Esophagus muscularis mucosa (tissue), 4 donors: ENCODE measurements at regions not wholly inside any gene's neighbourhood (a gene's known extent, or its start where the extent isn't known, plus 50 kb on each side); places are given as distances from the start of the nearest gene placed in this dataset.
"Not testable (repeated sequence)": the region's sequence is repeated elsewhere in the genome, so short reads cannot be mapped to it uniquely, and the experiment has no call there.

Experiments
- DNase-seq: peaks from one replicate; pipeline ENCODE4 v3.0.0-alpha.2; 2017; ENCODE audit errors: extremely low spot score
- H3K27ac ChIP-seq, 4 donors: fragments of 200-600 bp; sonication (generic); replicated peaks in 1 of 4; 1 replicate in 3 of 4; 2 replicates in 1 of 4; pipeline ENCODE4 v1.5.1; 2016 to 2019; ENCODE audit warnings: mild to moderate bottlenecking in 1 of 4
- H3K27me3 ChIP-seq, 4 donors: fragments of 200-600 bp; sonication (generic); one replicate each; pipeline versions ENCODE4 v1.5.1 to v1.6.0; 2016 to 2019
- H3K36me3 ChIP-seq, 4 donors: fragments of 200-600 bp; sonication (generic); one replicate each; pipeline ENCODE4 v1.5.1; 2016 to 2019
- H3K4me1 ChIP-seq, 4 donors: fragments of 200-600 bp; sonication (generic); one replicate each; pipeline ENCODE4 v1.5.1; 2016 to 2019
- H3K4me3 ChIP-seq, 4 donors: fragments of 200-600 bp; sonication (generic); 1 replicate in 2 of 4; 2 replicates in 2 of 4; pipeline ENCODE4 v1.5.1; 2016 to 2019; ENCODE audit warnings: mild to moderate bottlenecking in 4 of 4, moderate library complexity in 1 of 4
- H3K9me3 ChIP-seq, 4 donors: fragments of 200-600 bp; sonication (generic); 1 replicate in 3 of 4; 2 replicates in 1 of 4; pipeline ENCODE4 v1.5.1; 2016 to 2019
- CTCF ChIP-seq, 3 experiments: fragments of 200-600 bp in 2 of 3; fragments of 450-650 bp in 1 of 3; sonication (generic) in 2 of 3; IDR thresholded peaks; one replicate each; pipeline ENCODE4 v1.5.1; 2017 to 2019; ENCODE audit warnings: antibody characterized with exemption in 3 of 3, mild to moderate bottlenecking in 2 of 3, moderate library complexity in 1 of 3
- EP300 ChIP-seq: sonication (generic); formaldehyde crosslinking; IDR thresholded peaks from one replicate; pipeline ENCODE4 v1.6.1; 2017; ENCODE audit warnings: antibody characterized with exemption
- POLR2A ChIP-seq: fragments of 450-650 bp; IDR thresholded peaks from one replicate; pipeline ENCODE4 v1.6.1; 2017; ENCODE audit warnings: antibody characterized with exemption, moderate library complexity, mild to moderate bottlenecking, low read depth
- POLR2AphosphoS5 ChIP-seq, 2 donors: sonication (generic); formaldehyde crosslinking; IDR thresholded peaks; one replicate each; pipeline ENCODE4 v1.6.1; 2017; ENCODE audit warnings: antibody characterized with exemption in 2 of 2
- WGBS: methylation state at CpG from one replicate; pipeline ENCODE4 v1.1.5; 2018; 5-methylcytosine and 5-hydroxymethylcytosine counted together
- intact Hi-C: fragments of 100-400 bp; cut with DNase I; formaldehyde crosslinking; loops from one replicate; pipeline ENCODE4 v1.15.1; 2023

DNA sequence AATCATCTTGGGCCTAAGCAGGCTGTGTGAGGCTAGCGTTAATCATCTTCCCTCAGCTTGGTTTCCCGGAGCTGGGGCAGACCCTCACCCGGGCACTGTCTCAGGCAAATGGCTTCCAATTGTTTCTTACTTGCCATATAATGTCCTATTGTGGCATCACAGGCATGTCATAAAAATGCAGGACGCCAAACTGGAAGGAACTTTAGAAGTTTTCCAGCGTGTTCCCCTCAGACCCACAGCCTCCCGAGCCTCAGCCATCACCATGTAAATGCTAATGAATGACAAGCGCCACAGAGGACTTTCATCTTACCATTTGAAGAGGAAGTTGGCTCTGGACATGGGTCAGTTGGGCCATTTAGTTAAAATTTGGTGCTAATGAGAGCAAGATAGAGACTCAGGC is 143.0 kb upstream of the IRX1 start:
- Histone ChIP-seq H3K36me3 (no peaks in the 10 kb centered on the region), H3K4me3 (no peak overlapping the region), H3K9me3 (peaks cover 0 to 5% (median 0%) of the 10 kb centered on the region in 4 donors), H3K4me1 (no peaks in the 10 kb centered on the region), H3K27ac (no peak overlapping the region), H3K27me3 (no peaks in the 10 kb centered on the region)
- DNase-seq: peak; percentile 81
- intact Hi-C loops: no loop called here
- TF ChIP-seq EP300 (no peak), POLR2A (no peak), CTCF (IDR thresholded peaks at IDR 0.05) (no peak), POLR2AphosphoS5 (IDR thresholded peaks at IDR 0.05) (no peak)
- WGBS: 85% methylated on average over 7 of the region's 7 CpGs

GRCh38 chr5:3451961-3452360 is 143.7 kb upstream of the IRX1 start:
- 94% methylated on average over 10 of the region's 10 CpGs for WGBS
- Histone ChIP-seq H3K9me3 (peaks cover 0 to 7% (median 0%) of the 10 kb centered on the region in 4 donors), H3K4me3 (no peak overlapping the region), H3K27me3 (no peaks in the 10 kb centered on the region), H3K27ac (no peak overlapping the region), H3K4me1 (no peaks in the 10 kb centered on the region), H3K36me3 (no peaks in the 10 kb centered on the region)
- TF ChIP-seq CTCF (IDR thresholded peaks at IDR 0.05): no peak
- no peak for TF ChIP-seq POLR2A
- TF ChIP-seq EP300: no peak
- no peak for TF ChIP-seq POLR2AphosphoS5 (IDR thresholded peaks at IDR 0.05)
- no peak for DNase-seq
- intact Hi-C loops: no loop called here

GRCh38 chr5:3449481-3449880 is 146.2 kb upstream of the IRX1 start:
- intact Hi-C loops: no loop called here
- 84% methylated on average over 4 of the region's 4 CpGs for WGBS

DNA sequence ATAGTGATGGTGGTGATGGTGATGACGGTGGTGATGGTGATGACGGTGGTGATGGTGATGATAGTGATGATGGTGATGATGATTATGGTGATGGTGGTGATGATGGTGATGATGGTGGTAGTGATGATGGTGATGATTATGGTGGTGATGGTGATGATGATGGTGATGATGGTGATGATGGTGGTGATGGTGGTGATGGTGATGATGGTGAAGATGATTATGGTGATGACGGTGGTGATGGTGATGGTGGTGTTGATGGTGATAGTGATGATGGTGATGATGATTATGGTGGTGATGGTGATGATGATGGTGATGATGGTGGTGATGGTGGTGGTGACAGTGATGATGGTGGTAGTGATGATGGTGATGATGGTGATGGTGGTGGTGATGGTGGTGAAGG is 149.2 kb upstream of the IRX1 start:
- 62% methylated on average over 3 of the region's 3 CpGs for WGBS
- Histone ChIP-seq H3K27me3 (no peaks in the 10 kb centered on the region), H3K27ac (no peak overlapping the region), H3K4me3 (no peak overlapping the region), H3K9me3 (peaks cover 0 to 9% (median 0%) of the 10 kb centered on the region in 4 donors), H3K36me3 (no peaks in the 10 kb centered on the region), H3K4me1 (no peaks in the 10 kb centered on the region)
- TF ChIP-seq POLR2AphosphoS5 (IDR thresholded peaks at IDR 0.05): no peak
- TF ChIP-seq CTCF (IDR thresholded peaks at IDR 0.05): no peak
- TF ChIP-seq POLR2A: no peak
- TF ChIP-seq EP300: no peak
- intact Hi-C loops: no loop called here
- no peak for DNase-seq

More at GRCh38 chr5:3449481-3449880, 146.2 kb upstream of the IRX1 start:
- Histone ChIP-seq H3K36me3 (no peaks in the 10 kb centered on the region), H3K27ac (no peak overlapping the region), H3K27me3 (no peaks in the 10 kb centered on the region), H3K4me1 (no peaks in the 10 kb centered on the region), H3K9me3 (peaks cover 0 to 9% (median 0%) of the 10 kb centered on the region in 4 donors), H3K4me3 (no peak overlapping the region)
- peak; percentile 37 for DNase-seq
- no peak for TF ChIP-seq CTCF (IDR thresholded peaks at IDR 0.05)
- no peak for TF ChIP-seq EP300

DNA sequence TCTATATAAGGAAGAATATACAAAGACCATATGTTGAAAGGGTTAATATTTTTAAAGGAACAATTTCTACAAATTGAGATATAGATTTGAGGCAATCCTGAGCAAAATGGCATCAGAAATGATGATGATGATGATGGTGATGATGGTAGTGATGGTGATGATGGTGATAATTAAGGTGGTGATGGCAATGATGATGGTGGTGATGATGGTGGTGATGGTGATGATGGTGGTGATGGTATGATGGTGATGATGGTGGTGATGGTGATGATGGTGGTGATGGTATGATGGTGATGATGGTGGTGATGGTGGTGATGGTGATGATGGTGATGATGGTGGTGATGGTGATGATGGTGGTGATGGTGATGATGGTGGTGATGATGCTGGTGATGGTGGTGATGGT is 150.1 kb upstream of the IRX1 start:
- H3K4me3 ChIP-seq, H3K36me3 ChIP-seq, H3K27me3 ChIP-seq, H3K4me1 ChIP-seq, H3K9me3 ChIP-seq, DNase-seq, H3K27ac ChIP-seq, intact Hi-C loops: not testable (repeated sequence)
